ENCODE measurements at regions not wholly inside any gene's neighbourhood (a gene's known extent, or its start where the extent isn't known, plus 50 kb on each side); places are given as distances from the start of the nearest gene placed in this dataset.
"Not testable (repeated sequence)": the region's sequence is repeated elsewhere in the genome, so short reads cannot be mapped to it uniquely, and the experiment has no call there.

- no peak for DNase-seq
Observed at GRCh38 chr4:148951346-148951745, 509.1 kb upstream of the NR3C2 start.

- no peak for DNase-seq
Observed at GRCh38 chr4:148946271-148946670, 504.1 kb upstream of the NR3C2 start.

- DNase-seq, result no peak
Observed at GRCh38 chr4:148944839-148945219, 502.6 kb upstream of the NR3C2 start.

GRCh38 chr4:148944136-148944838 lies 502.1 kb upstream of the NR3C2 start:
- DNase-seq, result no peak

- no peak for DNase-seq
Observed at GRCh38 chr4:148934926-148935578, 492.8 kb upstream of the NR3C2 start.

GRCh38 chr4:148926276-148927260 lies 484.4 kb upstream of the NR3C2 start:
- DNase-seq, result peak; percentile 5

- DNase-seq, result no peak
Observed at GRCh38 chr4:148923881-148924280, 481.7 kb upstream of the NR3C2 start.

- no peak for DNase-seq
Observed at GRCh38 chr4:148922497-148922896, 480.3 kb upstream of the NR3C2 start.

GRCh38 chr4:148914734-148915133 lies 472.5 kb upstream of the NR3C2 start:
- no peak for DNase-seq

GRCh38 chr4:148914301-148914700 lies 472.1 kb upstream of the NR3C2 start:
- no peak for DNase-seq

GRCh38 chr4:148903388-148903787 lies 461.2 kb upstream of the NR3C2 start:
- no peak for DNase-seq

GRCh38 chr4:148901075-148901705 lies 459.0 kb upstream of the NR3C2 start:
- DNase-seq, result no peak

GRCh38 chr4:148898139-148898538 lies 455.9 kb upstream of the NR3C2 start:
- DNase-seq, result not testable (repeated sequence)

- no peak for DNase-seq
Observed at GRCh38 chr4:148893095-148893494, 450.9 kb upstream of the NR3C2 start.

GRCh38 chr4:148883891-148884290 lies 441.7 kb upstream of the NR3C2 start:
- no peak for DNase-seq

- no peak for DNase-seq
Observed at GRCh38 chr4:148883435-148883834, 441.2 kb upstream of the NR3C2 start.

GRCh38 chr4:148881860-148882643 lies 439.8 kb upstream of the NR3C2 start:
- no peak for DNase-seq

GRCh38 chr4:148874331-148874730 lies 432.1 kb upstream of the NR3C2 start:
- DNase-seq, result no peak

GRCh38 chr4:148868191-148868590 lies 426.0 kb upstream of the NR3C2 start:
- no peak for DNase-seq

- no peak for DNase-seq
Observed at GRCh38 chr4:148866666-148867065, 424.5 kb upstream of the NR3C2 start.

GRCh38 chr4:148857973-148858534 lies 415.8 kb upstream of the NR3C2 start:
- DNase-seq, result no peak
